Iris pigment epithelial cell (primary cell): ENCODE measurements at regions not wholly inside any gene's neighbourhood (a gene's known extent, or its start where the extent isn't known, plus 50 kb on each side); places are given as distances from the start of the nearest gene placed in this dataset.

Experiments
- DNase-seq: peaks from one replicate; pipeline ENCODE4 v3.0.0-alpha.2; 2011; ENCODE audit warnings: low read depth

GRCh38 chr17:27391427-27391826 lies 64.8 kb upstream of the KSR1 start:
- DNase-seq = no peak

GRCh38 chr17:27396045-27396444 lies 60.2 kb upstream of the KSR1 start:
- no peak for DNase-seq

GRCh38 chr17:27396941-27397340 lies 59.3 kb upstream of the KSR1 start:
- no peak for DNase-seq

- no peak for DNase-seq
Measured at GRCh38 chr17:27398691-27399090, 57.6 kb upstream of the KSR1 start.

- no peak for DNase-seq
Measured at GRCh38 chr17:27400991-27401390, 55.3 kb upstream of the KSR1 start.

- no peak for DNase-seq
Measured at GRCh38 chr17:27402943-27403342, 53.3 kb upstream of the KSR1 start.

- DNase-seq = no peak
Measured at GRCh38 chr17:27403480-27404005, 52.7 kb upstream of the KSR1 start.

GRCh38 chr17:27404676-27405075 lies 51.6 kb upstream of the KSR1 start:
- DNase-seq = no peak
